RWPE1 (cell line): ENCODE measurements at regions not wholly inside any gene's neighbourhood (a gene's known extent, or its start where the extent isn't known, plus 50 kb on each side); places are given as distances from the start of the nearest gene placed in this dataset.

Experiments
- CTCF ChIA-PET: fragments of 350-600 bp; sonication (Branson Sonifier 250); formaldehyde crosslinking; extraction: SDS; loops from one replicate; lab custom pipeline; 2021; lab: Yijun Ruan, JAX
- POLR2A ChIA-PET: fragments of 400-600 bp; formaldehyde crosslinking; extraction: SDS; loops from one replicate; lab custom pipeline; 2020; ENCODE audit warnings: antibody characterized with exemption; ENCODE audit not compliant: low non-redundant PET; lab: Yijun Ruan, JAX
- DNase-seq: peaks from one replicate; pipeline ENCODE4 v3.0.0; 2012; ENCODE audit warnings: low spot score
- H3K27ac ChIP-seq: fragments of 450-650 bp; 2 replicates; pipeline ENCODE4 v1.5.1; 2017
- CTCF ChIP-seq: fragments of 450-650 bp; conservative IDR thresholded peaks from 2 replicates; pipeline ENCODE4 v1.5.1; 2017; ENCODE audit warnings: low read depth, mild to moderate bottlenecking

GRCh38 chr2:175872721-175873120 is 129.3 kb downstream of the LNPK start:
- TF ChIP-seq CTCF = no peak
- no peak for DNase-seq
- ChIA-PET CTCF (no interaction called here), POLR2A (no interaction called here)
- no peak overlapping the region for H3K27ac ChIP-seq

- no peak for TF ChIP-seq CTCF
- ChIA-PET CTCF (no interaction called here), POLR2A (no interaction called here)
- no peak overlapping the region for H3K27ac ChIP-seq
- DNase-seq = no peak
These were observed 130.1 kb downstream of the LNPK start for GRCh38 chr2:175872005-175872348.

GRCh38 chr2:175871331-175872004 is 130.6 kb downstream of the LNPK start:
- POLR2A ChIA-PET = no interaction called here
- DNase-seq = no peak
- CTCF ChIA-PET = no interaction called here
- no peak for TF ChIP-seq CTCF
- no peak overlapping the region for H3K27ac ChIP-seq

- ChIA-PET CTCF (no interaction called here), POLR2A (no interaction called here)
- no peak for DNase-seq
- TF ChIP-seq CTCF = no peak
- no peak overlapping the region for H3K27ac ChIP-seq
These were observed 136.4 kb downstream of the LNPK start for GRCh38 chr2:175865716-175866115.

GRCh38 chr2:175864137-175864850 is 137.8 kb downstream of the LNPK start:
- no peak for TF ChIP-seq CTCF
- CTCF ChIA-PET = interaction anchor here (1.0 kb wide), 1 partner anchor 11 kb away, joined by 3 read pairs; no protein-coding TSS in a partner anchor
- no peak for DNase-seq
- no peak overlapping the region for H3K27ac ChIP-seq
- POLR2A ChIA-PET = no interaction called here

GRCh38 chr2:175861958-175862357 is 140.1 kb downstream of the LNPK start:
- POLR2A ChIA-PET = no interaction called here
- H3K27ac ChIP-seq = no peak overlapping the region
- no peak for DNase-seq
- CTCF ChIA-PET = interaction anchor here (0.7 kb wide), 1 partner anchor 16 kb away, joined by 3 read pairs; no protein-coding TSS in a partner anchor
- no peak for TF ChIP-seq CTCF
